ENCODE measurements at regions not wholly inside any gene's neighbourhood (a gene's known extent, or its start where the extent isn't known, plus 50 kb on each side); places are given as distances from the start of the nearest gene placed in this dataset.

DNA sequence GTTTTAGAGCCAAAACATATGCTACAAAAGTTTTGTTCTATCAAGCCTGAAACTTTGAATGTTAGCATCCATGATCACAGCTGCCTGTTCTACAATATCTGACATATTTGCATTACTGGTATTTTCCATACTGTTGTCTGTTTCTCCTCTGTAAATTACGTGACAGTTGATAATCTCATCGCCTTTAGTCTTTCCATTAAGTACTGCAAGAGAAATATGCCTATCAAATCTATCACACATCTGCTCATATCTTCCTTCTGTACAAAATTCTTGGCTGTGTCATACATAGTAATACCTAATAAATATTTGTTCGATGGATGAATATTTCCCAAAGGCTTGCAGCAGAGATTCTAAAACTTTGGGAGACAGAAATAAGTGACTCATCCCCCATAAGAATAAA, 717.3 kb downstream of the OTOL1 start:
- no peak overlapping the region for H3K4me3 ChIP-seq
- H3K27ac ChIP-seq = no peak overlapping the region
- no peak for DNase-seq
- no peaks in the 10 kb centered on the region for H3K27me3 ChIP-seq
- TF ChIP-seq, protein P1, sequence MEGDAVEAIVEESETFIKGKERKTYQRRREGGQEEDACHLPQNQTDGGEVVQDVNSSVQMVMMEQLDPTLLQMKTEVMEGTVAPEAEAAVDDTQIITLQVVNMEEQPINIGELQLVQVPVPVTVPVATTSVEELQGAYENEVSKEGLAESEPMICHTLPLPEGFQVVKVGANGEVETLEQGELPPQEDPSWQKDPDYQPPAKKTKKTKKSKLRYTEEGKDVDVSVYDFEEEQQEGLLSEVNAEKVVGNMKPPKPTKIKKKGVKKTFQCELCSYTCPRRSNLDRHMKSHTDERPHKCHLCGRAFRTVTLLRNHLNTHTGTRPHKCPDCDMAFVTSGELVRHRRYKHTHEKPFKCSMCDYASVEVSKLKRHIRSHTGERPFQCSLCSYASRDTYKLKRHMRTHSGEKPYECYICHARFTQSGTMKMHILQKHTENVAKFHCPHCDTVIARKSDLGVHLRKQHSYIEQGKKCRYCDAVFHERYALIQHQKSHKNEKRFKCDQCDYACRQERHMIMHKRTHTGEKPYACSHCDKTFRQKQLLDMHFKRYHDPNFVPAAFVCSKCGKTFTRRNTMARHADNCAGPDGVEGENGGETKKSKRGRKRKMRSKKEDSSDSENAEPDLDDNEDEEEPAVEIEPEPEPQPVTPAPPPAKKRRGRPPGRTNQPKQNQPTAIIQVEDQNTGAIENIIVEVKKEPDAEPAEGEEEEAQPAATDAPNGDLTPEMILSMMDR (IDR thresholded peaks at IDR 0.05) = no peak
- no peak for TF ChIP-seq POLR2A (IDR thresholded peaks at IDR 0.05)
- intact Hi-C loops (cut with DNase I) = no loop called here
- no peaks in the 10 kb centered on the region for H3K9me3 ChIP-seq (replicated peaks in 1 of 3)
- no peaks in the 10 kb centered on the region for H3K4me1 ChIP-seq (replicated peaks in 1 of 2)
- 73 to 87% (median 77%) methylated on average over 3 of the region's 3 CpGs for WGBS, 4 donors
- no peaks in the 10 kb centered on the region for H3K36me3 ChIP-seq (replicated peaks in 1 of 2)

- H3K27me3 ChIP-seq = no peaks in the 10 kb centered on the region
- H3K27ac ChIP-seq = no peak overlapping the region
- intact Hi-C loops (cut with DNase I) = no loop called here
- TF ChIP-seq, protein P1 (IDR thresholded peaks at IDR 0.05) = no peak
- TF ChIP-seq POLR2A (IDR thresholded peaks at IDR 0.05) = no peak
- no peak for DNase-seq
- no peaks in the 10 kb centered on the region for H3K9me3 ChIP-seq (replicated peaks in 1 of 3)
- no peaks in the 10 kb centered on the region for H3K36me3 ChIP-seq (replicated peaks in 1 of 2)
- 50 to 65% (median 54%) methylated on average over 1 of the region's 1 CpG for WGBS, 4 donors
- no peak overlapping the region for H3K4me3 ChIP-seq
- no peaks in the 10 kb centered on the region for H3K4me1 ChIP-seq (replicated peaks in 1 of 2)
Observed at GRCh38 chr3:162217647-162218046, 721.0 kb downstream of the OTOL1 start.

DNA sequence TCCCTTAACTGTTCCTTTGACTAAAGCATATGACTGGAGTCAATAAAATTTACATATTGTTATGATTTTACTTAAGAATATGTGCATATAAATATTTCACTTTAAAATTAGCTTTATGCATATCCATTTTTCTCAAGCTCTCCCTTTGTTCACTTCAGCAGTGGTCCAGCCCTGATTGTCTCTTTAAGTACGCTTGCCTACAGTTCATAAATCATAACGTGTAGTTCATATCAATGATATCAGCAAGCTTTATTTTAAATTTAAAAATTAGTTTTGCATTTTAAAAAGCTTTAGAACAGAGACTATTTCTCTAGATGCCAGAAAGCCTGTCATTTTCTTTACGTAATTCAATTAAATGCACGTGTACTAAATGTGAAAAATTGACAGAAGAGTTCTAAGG, 721.9 kb downstream of the OTOL1 start:
- H3K27ac ChIP-seq = no peak overlapping the region
- no peaks in the 10 kb centered on the region for H3K4me1 ChIP-seq (replicated peaks in 1 of 2)
- TF ChIP-seq POLR2A (IDR thresholded peaks at IDR 0.05) = no peak
- TF ChIP-seq, protein P1 (IDR thresholded peaks at IDR 0.05) = no peak
- no peak for DNase-seq
- H3K36me3 ChIP-seq (replicated peaks in 1 of 2) = no peaks in the 10 kb centered on the region
- intact Hi-C loops (cut with DNase I) = no loop called here
- H3K9me3 ChIP-seq (replicated peaks in 1 of 3) = no peaks in the 10 kb centered on the region
- WGBS, 4 donors = 34 to 83% (median 69%) methylated on average over 4 of the region's 4 CpGs
- H3K27me3 ChIP-seq = no peaks in the 10 kb centered on the region
- H3K4me3 ChIP-seq = no peak overlapping the region

DNA sequence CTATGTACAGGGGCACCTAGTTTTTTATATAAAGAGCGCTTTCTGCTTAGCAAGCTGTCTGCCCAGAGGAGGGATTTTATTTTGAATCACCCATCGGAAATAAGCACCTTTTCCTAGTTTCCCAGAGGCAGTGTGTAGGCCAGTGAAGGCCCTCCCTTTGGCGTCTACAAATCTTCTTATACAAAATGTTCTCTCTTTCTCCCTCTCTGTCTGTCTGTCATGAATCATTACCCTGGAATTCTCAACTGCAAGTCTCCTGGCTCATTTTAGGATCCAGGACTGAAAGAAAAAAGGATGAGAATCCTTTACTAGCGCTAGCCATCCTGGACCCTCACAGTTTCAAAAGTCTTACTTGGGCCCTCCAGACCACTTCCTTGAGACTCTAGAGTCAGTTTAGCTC, 728.1 kb downstream of the OTOL1 start:
- no peaks in the 10 kb centered on the region for H3K36me3 ChIP-seq (replicated peaks in 1 of 2)
- H3K9me3 ChIP-seq (replicated peaks in 1 of 3) = no peaks in the 10 kb centered on the region
- H3K4me1 ChIP-seq (replicated peaks in 1 of 2) = no peaks in the 10 kb centered on the region
- no peak for TF ChIP-seq POLR2A (IDR thresholded peaks at IDR 0.05)
- TF ChIP-seq, protein P1 (IDR thresholded peaks at IDR 0.05) = no peak
- DNase-seq = no peak
- H3K4me3 ChIP-seq = no peak overlapping the region
- intact Hi-C loops (cut with DNase I) = no loop called here
- H3K27me3 ChIP-seq = no peaks in the 10 kb centered on the region
- no peak overlapping the region for H3K27ac ChIP-seq
- WGBS, 4 donors = 85 to 93% (median 87%) methylated on average over 4 of the region's 4 CpGs
